GM23248 (cell line): ENCODE measurements at regions not wholly inside any gene's neighbourhood (a gene's known extent, or its start where the extent isn't known, plus 50 kb on each side); places are given as distances from the start of the nearest gene placed in this dataset.

Experiments used
- DNase-seq: peaks from one replicate; pipeline ENCODE4 v3.0.0-alpha.2; 2015
- H2AFZ ChIP-seq: fragments of 200-600 bp; sonication (generic); 2 replicates; pipeline ENCODE4 v1.6.1; 2016; ENCODE audit warnings: antibody characterized with exemption
- H3F3A ChIP-seq: fragments of 200-600 bp; sonication (generic); 2 replicates; pipeline ENCODE4 v1.6.1; 2016; ENCODE audit warnings: mild to moderate bottlenecking, antibody characterized with exemption, mixed run types; ENCODE audit not compliant: insufficient read depth
- H3K27ac ChIP-seq: fragments of 200-600 bp; sonication (generic); 2 replicates; pipeline ENCODE4 v1.5.1; 2016; ENCODE audit warnings: mild to moderate bottlenecking
- H3K27me3 ChIP-seq: fragments of 200-600 bp; sonication (generic); replicated peaks from 2 replicates; pipeline ENCODE4 v1.6.1; 2016; ENCODE audit warnings: mild to moderate bottlenecking; ENCODE audit not compliant: insufficient read depth
- H3K36me3 ChIP-seq: fragments of 200-600 bp; sonication (generic); 2 replicates; pipeline ENCODE4 v1.6.1; 2016; ENCODE audit warnings: low read depth, mild to moderate bottlenecking
- H3K4me1 ChIP-seq: fragments of 200-600 bp; sonication (generic); 2 replicates; pipeline ENCODE4 v1.6.1; 2016; ENCODE audit warnings: mild to moderate bottlenecking; ENCODE audit not compliant: insufficient read depth
- H3K4me2 ChIP-seq: fragments of 200-600 bp; sonication (generic); one replicate; pipeline ENCODE4 v1.6.1; 2016; ENCODE audit warnings: mild to moderate bottlenecking; ENCODE audit not compliant: unreplicated experiment
- H3K4me3 ChIP-seq: fragments of 200-600 bp; sonication (generic); 2 replicates; pipeline ENCODE4 v1.5.1; 2016; ENCODE audit warnings: mild to moderate bottlenecking
- H3K79me2 ChIP-seq: fragments of 200-600 bp; sonication (generic); 2 replicates; pipeline ENCODE4 v1.6.1; 2016; ENCODE audit warnings: mild to moderate bottlenecking; ENCODE audit not compliant: insufficient read depth
- H3K9ac ChIP-seq: fragments of 200-600 bp; sonication (generic); 2 replicates; pipeline ENCODE4 v1.6.1; 2016; ENCODE audit warnings: mild to moderate bottlenecking
- H3K9me2 ChIP-seq: fragments of 200-600 bp; sonication (generic); 2 replicates; pipeline ENCODE4 v1.6.1; 2016; ENCODE audit warnings: mixed run types, mild to moderate bottlenecking, moderate library complexity; ENCODE audit not compliant: insufficient read depth
- H3K9me3 ChIP-seq: fragments of 200-600 bp; sonication (generic); one replicate; pipeline ENCODE4 v1.6.1; 2017; ENCODE audit warnings: low read depth
- H4K20me1 ChIP-seq: fragments of 200-600 bp; sonication (generic); 2 replicates; pipeline ENCODE4 v1.6.0; 2016; ENCODE audit not compliant: insufficient read depth
- EZH2 ChIP-seq: fragments of 200-600 bp; sonication (generic); IDR thresholded peaks from 2 replicates; pipeline ENCODE4 v1.6.1; 2018; ENCODE audit warnings: antibody characterized with exemption, mild to moderate bottlenecking; ENCODE audit not compliant: insufficient read depth, poor library complexity, severe bottlenecking
- EZH2phosphoT487 ChIP-seq: fragments of 200-600 bp; sonication (generic); IDR thresholded peaks from 2 replicates; pipeline ENCODE4 v1.6.1; 2018; ENCODE audit warnings: antibody characterized with exemption, moderate library complexity, mild to moderate bottlenecking, low read depth; ENCODE audit not compliant: insufficient read depth
- WGBS, 2 experiments: methylation state at CpG; one replicate each; pipeline ENCODE4 v1.1.6; 2015 to 2017; ENCODE audit warnings: low lambda C conversion rate in 2 of 2, low coverage in 1 of 2; ENCODE audit errors: missing lambda C conversion rate in 2 of 2; 5-methylcytosine and 5-hydroxymethylcytosine counted together
- in situ Hi-C: fragments of 300-500 bp; cut with MboI; formaldehyde crosslinking; loops from 2 replicates; pipeline ENCODE4 v1.15.0; 2020

DNA sequence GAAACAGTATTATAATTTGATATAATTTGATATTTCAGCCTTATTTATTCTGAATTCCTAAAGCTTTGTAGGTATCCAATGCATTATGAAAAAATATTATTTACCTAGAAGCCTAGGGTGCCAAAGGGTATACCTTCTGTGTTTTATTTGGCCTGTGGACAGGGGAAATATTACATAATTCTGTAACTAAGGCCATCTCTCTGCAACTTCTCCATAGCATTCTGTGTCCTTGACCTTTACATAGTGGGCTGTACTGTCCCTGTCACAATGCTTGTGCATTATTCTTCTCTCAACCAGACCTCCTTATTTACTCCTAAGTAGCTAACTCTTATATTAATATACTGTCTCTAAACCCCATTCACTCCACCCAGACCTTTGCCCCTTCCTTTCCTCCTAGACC is 57.0 kb upstream of the RANBP6 start:
- no peak for DNase-seq
- Histone ChIP-seq H3K79me2 (no peaks in the 10 kb centered on the region), H3K4me1 (peaks cover 11% of the 10 kb centered on the region), H3F3A (peaks cover 11% of the 10 kb centered on the region; the same call in 1 of the 2 replicates), H3K9me3 (no peaks in the 10 kb centered on the region), H3K36me3 (no peaks in the 10 kb centered on the region), H4K20me1 (no peaks in the 10 kb centered on the region), H3K9me2 (no peaks in the 10 kb centered on the region), H3K27ac (no peak overlapping the region), H3K9ac (no peak overlapping the region), H3K4me3 (no peak overlapping the region), H2AFZ (no peak overlapping the region), H3K4me2 (no peak overlapping the region), H3K27me3 (no peaks in the 10 kb centered on the region)
- no peak for TF ChIP-seq EZH2
- no peak for TF ChIP-seq EZH2phosphoT487
- in situ Hi-C loops, result no loop called here

GRCh38 chr9:6068983-6069382 is 53.6 kb upstream of the RANBP6 start:
- TF ChIP-seq EZH2, result no peak
- TF ChIP-seq EZH2phosphoT487, result no peak
- Histone ChIP-seq H3K9ac (no peak overlapping the region), H3K27me3 (no peaks in the 10 kb centered on the region), H2AFZ (no peak overlapping the region), H4K20me1 (no peaks in the 10 kb centered on the region), H3K9me2 (no peaks in the 10 kb centered on the region), H3K27ac (no peak overlapping the region), H3K79me2 (no peaks in the 10 kb centered on the region), H3K9me3 (no peaks in the 10 kb centered on the region), H3K4me2 (no peak overlapping the region), H3K36me3 (no peaks in the 10 kb centered on the region), H3K4me3 (no peak overlapping the region), H3F3A (0 out of 2 replicates have a peak, but pooled peaks cover 6% of the 10 kb centered on the region), H3K4me1 (no peaks in the 10 kb centered on the region)
- DNase-seq, result no peak
- in situ Hi-C loops, result no loop called here

DNA sequence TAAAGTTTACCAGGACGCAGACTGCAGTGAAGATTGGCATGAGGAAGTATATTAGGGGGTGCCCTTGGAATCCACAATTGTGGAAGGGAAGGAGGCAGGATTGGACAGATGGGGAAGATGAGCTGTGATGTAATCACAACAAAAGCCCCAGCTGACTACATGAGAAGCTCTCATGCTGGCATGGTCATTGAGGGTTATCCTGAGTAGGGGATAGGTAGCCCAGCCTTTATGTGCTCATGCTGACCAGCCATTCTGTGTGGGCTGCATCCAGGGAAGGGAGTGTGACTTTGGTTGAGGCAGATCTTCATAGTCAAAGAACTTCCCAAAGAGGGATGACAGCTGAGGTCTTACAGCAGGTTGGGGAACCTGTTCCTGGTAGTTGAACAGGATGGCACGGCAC is 52.0 kb upstream of the RANBP6 start:
- no peak for TF ChIP-seq EZH2phosphoT487
- no peak for TF ChIP-seq EZH2
- H3K9me2 ChIP-seq, result no peaks in the 10 kb centered on the region
- H3K36me3 ChIP-seq, result no peaks in the 10 kb centered on the region
- no peaks in the 10 kb centered on the region for H3K79me2 ChIP-seq
- no peak overlapping the region for H3K27ac ChIP-seq
- DNase-seq, result no peak
- in situ Hi-C loops, result no loop called here
- H3K4me1 ChIP-seq, result no peaks in the 10 kb centered on the region
- no peak overlapping the region for H2AFZ ChIP-seq
- H3K4me3 ChIP-seq, result no peak overlapping the region
- no peaks in the 10 kb centered on the region for H3F3A ChIP-seq
- WGBS, 2 experiments, result 45 to 69% methylated on average over 2 of the region's 2 CpGs
- no peaks in the 10 kb centered on the region for H3K27me3 ChIP-seq
- H4K20me1 ChIP-seq, result no peaks in the 10 kb centered on the region
- no peak overlapping the region for H3K9ac ChIP-seq
- H3K4me2 ChIP-seq, result no peak overlapping the region
- H3K9me3 ChIP-seq, result no peaks in the 10 kb centered on the region
